ENCODE measurements at regions not wholly inside any gene's neighbourhood (a gene's known extent, or its start where the extent isn't known, plus 50 kb on each side); places are given as distances from the start of the nearest gene placed in this dataset.

DNA sequence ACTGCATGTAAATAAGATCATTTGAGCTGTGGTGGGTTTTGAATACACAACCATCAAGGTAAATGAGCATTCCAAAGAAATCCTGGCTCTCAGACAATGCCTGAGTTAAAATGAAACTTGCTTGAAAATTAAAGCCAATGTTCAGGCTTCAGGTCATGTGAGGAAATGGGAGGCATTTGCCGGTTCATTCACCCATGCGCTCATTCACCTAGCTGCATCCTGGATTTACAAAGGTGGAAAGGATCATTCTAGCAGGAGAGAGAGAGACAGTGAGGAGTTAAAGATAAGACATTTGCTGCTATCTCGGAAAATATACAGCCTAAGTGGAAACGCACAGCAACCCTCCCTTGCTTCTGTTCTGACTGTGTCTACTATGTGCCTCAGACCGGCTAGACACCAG lies 143.8 kb upstream of the KLF4 start:
- no peak overlapping the region for H3K4me3 ChIP-seq (replicated peaks in 1 of 3; ENCODE audit: insufficient read depth in 1 of 3, low read depth in 2 of 3, low read length in 3 of 3)
- intact Hi-C loops (cut with micrococcal nuclease; ENCODE audit: unreplicated experiment) (no loop called here), in situ Hi-C loops (cut with HindIII; ENCODE audit: extremely low pct_ligation_motif_present, low pct_unique_long_range_greater_than_20kb) (no loop called here)
- no peak for TF ChIP-seq ZNF431 (CRISPR knock-in tag; IDR thresholded peaks at IDR 0.05; ENCODE audit: borderline replicate concordance, low read depth)
- TF ChIP-seq, protein P1, sequence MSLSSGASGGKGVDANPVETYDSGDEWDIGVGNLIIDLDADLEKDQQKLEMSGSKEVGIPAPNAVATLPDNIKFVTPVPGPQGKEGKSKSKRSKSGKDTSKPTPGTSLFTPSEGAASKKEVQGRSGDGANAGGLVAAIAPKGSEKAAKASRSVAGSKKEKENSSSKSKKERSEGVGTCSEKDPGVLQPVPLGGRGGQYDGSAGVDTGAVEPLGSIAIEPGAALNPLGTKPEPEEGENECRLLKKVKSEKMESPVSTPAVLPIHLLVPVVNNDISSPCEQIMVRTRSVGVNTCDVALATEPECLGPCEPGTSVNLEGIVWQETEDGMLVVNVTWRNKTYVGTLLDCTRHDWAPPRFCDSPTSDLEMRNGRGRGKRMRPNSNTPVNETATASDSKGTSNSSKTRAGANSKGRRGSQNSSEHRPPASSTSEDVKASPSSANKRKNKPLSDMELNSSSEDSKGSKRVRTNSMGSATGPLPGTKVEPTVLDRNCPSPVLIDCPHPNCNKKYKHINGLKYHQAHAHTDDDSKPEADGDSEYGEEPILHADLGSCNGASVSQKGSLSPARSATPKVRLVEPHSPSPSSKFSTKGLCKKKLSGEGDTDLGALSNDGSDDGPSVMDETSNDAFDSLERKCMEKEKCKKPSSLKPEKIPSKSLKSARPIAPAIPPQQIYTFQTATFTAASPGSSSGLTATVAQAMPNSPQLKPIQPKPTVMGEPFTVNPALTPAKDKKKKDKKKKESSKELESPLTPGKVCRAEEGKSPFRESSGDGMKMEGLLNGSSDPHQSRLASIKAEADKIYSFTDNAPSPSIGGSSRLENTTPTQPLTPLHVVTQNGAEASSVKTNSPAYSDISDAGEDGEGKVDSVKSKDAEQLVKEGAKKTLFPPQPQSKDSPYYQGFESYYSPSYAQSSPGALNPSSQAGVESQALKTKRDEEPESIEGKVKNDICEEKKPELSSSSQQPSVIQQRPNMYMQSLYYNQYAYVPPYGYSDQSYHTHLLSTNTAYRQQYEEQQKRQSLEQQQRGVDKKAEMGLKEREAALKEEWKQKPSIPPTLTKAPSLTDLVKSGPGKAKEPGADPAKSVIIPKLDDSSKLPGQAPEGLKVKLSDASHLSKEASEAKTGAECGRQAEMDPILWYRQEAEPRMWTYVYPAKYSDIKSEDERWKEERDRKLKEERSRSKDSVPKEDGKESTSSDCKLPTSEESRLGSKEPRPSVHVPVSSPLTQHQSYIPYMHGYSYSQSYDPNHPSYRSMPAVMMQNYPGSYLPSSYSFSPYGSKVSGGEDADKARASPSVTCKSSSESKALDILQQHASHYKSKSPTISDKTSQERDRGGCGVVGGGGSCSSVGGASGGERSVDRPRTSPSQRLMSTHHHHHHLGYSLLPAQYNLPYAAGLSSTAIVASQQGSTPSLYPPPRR (CRISPR knock-in tag; IDR thresholded peaks at IDR 0.05; ENCODE audit: borderline replicate concordance) = no peak
- TF ChIP-seq ZFP36L2 (CRISPR knock-in tag; IDR thresholded peaks at IDR 0.05) = no peak
- no peak for TF ChIP-seq GLI4 (CRISPR knock-in tag; IDR thresholded peaks at IDR 0.05; ENCODE audit: borderline replicate concordance)
- no peak for TF ChIP-seq ZBTB7A (CRISPR knock-in tag; IDR thresholded peaks at IDR 0.05)
- TF ChIP-seq BRD4 (CRISPR knock-in tag; IDR thresholded peaks at IDR 0.05) = no peak
- TF ChIP-seq CBFB (CRISPR knock-in tag; IDR thresholded peaks at IDR 0.05) = no peak
- no peak for TF ChIP-seq SOX13 (IDR thresholded peaks at IDR 0.05)
- TF ChIP-seq SOX13 (CRISPR knock-in tag; conservative IDR thresholded peaks at IDR 0.05 in 1 of 2, IDR thresholded peaks at IDR 0.05 in 1 of 2) = no peak
- TF ChIP-seq ETV6 (CRISPR knock-in tag; conservative IDR thresholded peaks at IDR 0.05) = no peak
- no peak for TF ChIP-seq RARG (CRISPR knock-in tag; IDR thresholded peaks at IDR 0.05; ENCODE audit: low read depth)
- TF ChIP-seq RBFOX2 (IDR thresholded peaks at IDR 0.05; ENCODE audit: low read depth, low read length) = no peak
- no peak for TF ChIP-seq TSC22D2 (CRISPR knock-in tag; IDR thresholded peaks at IDR 0.05; ENCODE audit: borderline replicate concordance)
- no peak for TF ChIP-seq ZNF572 (CRISPR knock-in tag; IDR thresholded peaks at IDR 0.05)
- TF ChIP-seq ZNF468 (CRISPR knock-in tag; IDR thresholded peaks at IDR 0.05) = no peak
- TF ChIP-seq KLF13 (CRISPR knock-in tag; IDR thresholded peaks at IDR 0.05) = no peak
- TF ChIP-seq MAFG (CRISPR knock-in tag; IDR thresholded peaks at IDR 0.05) = no peak
- no peak for TF ChIP-seq SIN3B (IDR thresholded peaks at IDR 0.05; ENCODE audit: low read length)
- TF ChIP-seq LCORL (IDR thresholded peaks at IDR 0.05) = no peak
- no peak for TF ChIP-seq LCORL (CRISPR knock-in tag; IDR thresholded peaks at IDR 0.05)
- no peak for TF ChIP-seq KLF11 (CRISPR knock-in tag; IDR thresholded peaks at IDR 0.05)
- TF ChIP-seq KDM1A (CRISPR knock-in tag; IDR thresholded peaks at IDR 0.05) = no peak
- H3K27me3 ChIP-seq (ENCODE audit: control insufficient read depth in 1 of 2, insufficient read depth in 2 of 2, low read length in 2 of 2) = peaks cover 1 to 26% of the 10 kb centered on the region in 2 experiments; a peak in 4 of 5 replicates
- H2AFZ ChIP-seq (ENCODE audit: low read length) = no peak overlapping the region
- no peak overlapping the region for H3K4me2 ChIP-seq (ENCODE audit: low read depth, low read length)
- H3K36me3 ChIP-seq (replicated peaks in 1 of 2; ENCODE audit: control insufficient read depth in 1 of 2, insufficient read depth in 2 of 2, low read length in 2 of 2) = no peaks in the 10 kb centered on the region
- FAIRE-seq (no peak), ATAC-seq (no peak), DNase-seq (ENCODE audit: low spot score) (no peak)
- H3K79me2 ChIP-seq (ENCODE audit: insufficient read depth, low read length) = no peaks in the 10 kb centered on the region
- H3K4me1 ChIP-seq (ENCODE audit: insufficient read depth, low read length) = no peaks in the 10 kb centered on the region
- no peaks in the 10 kb centered on the region for H4K20me1 ChIP-seq (ENCODE audit: insufficient read depth, low read length)
- H3K9me3 ChIP-seq (ENCODE audit: low read length) = no peaks in the 10 kb centered on the region
- BruUV-seq (replicated peaks) = no TSS peak
- no peak overlapping the region for H3K27ac ChIP-seq (ENCODE audit: extremely low read length, insufficient read depth, low read length)
- H3K9ac ChIP-seq (ENCODE audit: insufficient read depth, low read depth, low read length) = no peak overlapping the region
- 32% methylated on average over 5 of the region's 5 CpGs for WGBS (ENCODE audit: low lambda C conversion rate)
- CTCF ChIA-PET (ENCODE audit: low intra/inter-chr PET ratio, low total read pairs) = no interaction called here
- POLR2A ChIA-PET = no interaction called here

Measured in HepG2 (cell line).